Prostate gland (tissue), 2 donors: ENCODE measurements at regions not wholly inside any gene's neighbourhood (a gene's known extent, or its start where the extent isn't known, plus 50 kb on each side); places are given as distances from the start of the nearest gene placed in this dataset.

Experiments
- POLR2A ChIP-seq: fragments of 450-650 bp; IDR thresholded peaks from one replicate; pipeline ENCODE4 v1.6.1; 2016; ENCODE audit warnings: antibody characterized with exemption, mild to moderate bottlenecking
- TF ChIP-seq, protein P1 (sequence below), 4 experiments: fragments of 200-600 bp in 2 of 4; fragments of 450-650 bp in 2 of 4; sonication (generic) in 2 of 4; IDR thresholded peaks; 1 replicate in 3 of 4; 2 replicates in 1 of 4; pipeline ENCODE4 v1.5.1; 2016 to 2019; ENCODE audit warnings: antibody characterized with exemption in 4 of 4, mild to moderate bottlenecking in 2 of 4, moderate library complexity in 2 of 4

DNA sequence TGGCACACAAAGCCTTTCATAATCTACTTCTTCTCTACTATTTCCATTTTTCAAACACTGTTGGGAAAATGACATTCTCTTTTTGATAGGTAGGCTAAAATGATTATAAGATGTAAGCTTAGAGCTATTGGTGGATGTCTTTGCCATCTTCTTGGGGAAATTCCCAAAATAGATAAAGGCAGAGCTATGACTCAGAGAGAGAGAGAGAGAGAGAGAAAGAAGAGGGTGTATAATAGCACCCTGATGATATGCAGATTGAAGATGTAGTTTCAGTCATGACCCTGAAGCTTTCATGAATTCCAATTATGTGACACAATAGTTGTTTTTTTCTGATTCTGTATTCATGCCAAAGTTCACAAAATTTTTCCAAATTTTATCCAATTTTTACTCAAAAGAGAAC lies 529.1 kb downstream of the HS3ST4 start:
- TF ChIP-seq, protein P1, sequence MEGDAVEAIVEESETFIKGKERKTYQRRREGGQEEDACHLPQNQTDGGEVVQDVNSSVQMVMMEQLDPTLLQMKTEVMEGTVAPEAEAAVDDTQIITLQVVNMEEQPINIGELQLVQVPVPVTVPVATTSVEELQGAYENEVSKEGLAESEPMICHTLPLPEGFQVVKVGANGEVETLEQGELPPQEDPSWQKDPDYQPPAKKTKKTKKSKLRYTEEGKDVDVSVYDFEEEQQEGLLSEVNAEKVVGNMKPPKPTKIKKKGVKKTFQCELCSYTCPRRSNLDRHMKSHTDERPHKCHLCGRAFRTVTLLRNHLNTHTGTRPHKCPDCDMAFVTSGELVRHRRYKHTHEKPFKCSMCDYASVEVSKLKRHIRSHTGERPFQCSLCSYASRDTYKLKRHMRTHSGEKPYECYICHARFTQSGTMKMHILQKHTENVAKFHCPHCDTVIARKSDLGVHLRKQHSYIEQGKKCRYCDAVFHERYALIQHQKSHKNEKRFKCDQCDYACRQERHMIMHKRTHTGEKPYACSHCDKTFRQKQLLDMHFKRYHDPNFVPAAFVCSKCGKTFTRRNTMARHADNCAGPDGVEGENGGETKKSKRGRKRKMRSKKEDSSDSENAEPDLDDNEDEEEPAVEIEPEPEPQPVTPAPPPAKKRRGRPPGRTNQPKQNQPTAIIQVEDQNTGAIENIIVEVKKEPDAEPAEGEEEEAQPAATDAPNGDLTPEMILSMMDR (IDR thresholded peaks at IDR 0.05): no peak
- TF ChIP-seq POLR2A: no peak
